Uterus (tissue), 2 donors: ENCODE measurements at regions not wholly inside any gene's neighbourhood (a gene's known extent, or its start where the extent isn't known, plus 50 kb on each side); places are given as distances from the start of the nearest gene placed in this dataset.

Experiments
- POLR2A ChIP-seq, 2 donors: fragments of 450-650 bp; IDR thresholded peaks; one replicate each; pipeline ENCODE4 v1.6.1; 2016; ENCODE audit warnings: antibody characterized with exemption in 2 of 2, mild to moderate bottlenecking in 1 of 2, moderate library complexity in 1 of 2
- TF ChIP-seq, protein P1 (sequence below), 4 experiments: fragments of 200-600 bp in 2 of 4; fragments of 450-650 bp in 2 of 4; sonication (generic) in 2 of 4; IDR thresholded peaks; one replicate each; pipeline ENCODE4 v1.5.1; 2016 to 2019; ENCODE audit warnings: antibody characterized with exemption in 4 of 4, mild to moderate bottlenecking in 2 of 4, moderate library complexity in 1 of 4

DNA sequence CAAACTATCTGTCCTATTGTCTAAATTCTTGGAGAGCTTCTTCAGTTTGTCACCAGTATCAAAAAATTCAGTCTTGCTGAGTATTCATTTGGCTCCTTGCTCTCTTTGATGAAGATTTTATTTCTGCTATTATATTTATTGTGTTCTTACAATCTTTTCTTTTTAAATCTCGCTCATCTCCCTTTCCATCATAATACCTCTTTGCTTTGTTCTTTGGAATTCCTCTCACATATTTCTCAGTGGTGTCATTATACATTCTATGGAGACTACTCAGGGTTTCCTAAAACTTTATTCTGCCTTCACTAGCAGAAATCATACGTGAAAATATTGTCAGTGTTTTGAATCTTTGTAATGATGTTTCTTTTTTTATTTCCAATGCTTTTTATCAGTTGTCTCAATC, 445.2 kb upstream of the ID4 start:
- TF ChIP-seq, protein P1, sequence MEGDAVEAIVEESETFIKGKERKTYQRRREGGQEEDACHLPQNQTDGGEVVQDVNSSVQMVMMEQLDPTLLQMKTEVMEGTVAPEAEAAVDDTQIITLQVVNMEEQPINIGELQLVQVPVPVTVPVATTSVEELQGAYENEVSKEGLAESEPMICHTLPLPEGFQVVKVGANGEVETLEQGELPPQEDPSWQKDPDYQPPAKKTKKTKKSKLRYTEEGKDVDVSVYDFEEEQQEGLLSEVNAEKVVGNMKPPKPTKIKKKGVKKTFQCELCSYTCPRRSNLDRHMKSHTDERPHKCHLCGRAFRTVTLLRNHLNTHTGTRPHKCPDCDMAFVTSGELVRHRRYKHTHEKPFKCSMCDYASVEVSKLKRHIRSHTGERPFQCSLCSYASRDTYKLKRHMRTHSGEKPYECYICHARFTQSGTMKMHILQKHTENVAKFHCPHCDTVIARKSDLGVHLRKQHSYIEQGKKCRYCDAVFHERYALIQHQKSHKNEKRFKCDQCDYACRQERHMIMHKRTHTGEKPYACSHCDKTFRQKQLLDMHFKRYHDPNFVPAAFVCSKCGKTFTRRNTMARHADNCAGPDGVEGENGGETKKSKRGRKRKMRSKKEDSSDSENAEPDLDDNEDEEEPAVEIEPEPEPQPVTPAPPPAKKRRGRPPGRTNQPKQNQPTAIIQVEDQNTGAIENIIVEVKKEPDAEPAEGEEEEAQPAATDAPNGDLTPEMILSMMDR (IDR thresholded peaks at IDR 0.05), result no peak
- no peak for TF ChIP-seq POLR2A (IDR thresholded peaks at IDR 0.05)
